NOMO-1 treated with dmso at 0.1 percent for 144 hours (cell line): ENCODE measurements at regions not wholly inside any gene's neighbourhood (a gene's known extent, or its start where the extent isn't known, plus 50 kb on each side); places are given as distances from the start of the nearest gene placed in this dataset.

Experiments used
- DNase-seq: peaks from one replicate; lab custom pipeline; 2025; ENCODE audit not compliant: unreplicated experiment; lab: John Stamatoyannopoulos, UW

DNA sequence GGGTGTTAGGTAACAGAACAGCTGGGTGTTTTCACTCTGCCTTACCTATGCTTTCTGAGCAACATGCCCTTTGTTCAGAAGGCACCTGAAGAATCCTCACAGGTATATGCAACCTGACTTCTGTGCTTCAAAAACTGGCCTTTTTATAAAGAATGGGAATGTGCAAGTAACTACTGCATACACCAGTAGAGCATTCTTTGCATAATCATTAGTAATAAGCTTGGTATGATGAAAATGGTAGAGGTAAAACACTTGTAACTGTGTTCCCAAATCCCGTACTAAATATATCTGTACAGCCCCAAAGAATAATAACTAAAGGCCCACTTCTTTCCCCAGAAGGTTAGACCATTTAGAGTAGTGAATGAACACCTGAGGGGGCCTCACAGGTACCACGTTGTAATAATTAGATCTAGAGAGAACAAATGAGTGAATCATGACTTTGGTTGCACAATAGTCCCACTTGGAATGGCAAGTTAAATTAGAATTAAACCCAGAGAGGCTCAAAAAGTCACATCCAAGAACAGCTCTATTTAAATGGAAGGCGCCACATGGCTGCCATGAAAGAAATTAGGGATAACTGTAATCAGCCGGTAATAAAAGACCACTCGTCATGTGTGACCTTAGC lies 413.9 kb downstream of the KLF12 start:
- DNase-seq: no peak

DNA sequence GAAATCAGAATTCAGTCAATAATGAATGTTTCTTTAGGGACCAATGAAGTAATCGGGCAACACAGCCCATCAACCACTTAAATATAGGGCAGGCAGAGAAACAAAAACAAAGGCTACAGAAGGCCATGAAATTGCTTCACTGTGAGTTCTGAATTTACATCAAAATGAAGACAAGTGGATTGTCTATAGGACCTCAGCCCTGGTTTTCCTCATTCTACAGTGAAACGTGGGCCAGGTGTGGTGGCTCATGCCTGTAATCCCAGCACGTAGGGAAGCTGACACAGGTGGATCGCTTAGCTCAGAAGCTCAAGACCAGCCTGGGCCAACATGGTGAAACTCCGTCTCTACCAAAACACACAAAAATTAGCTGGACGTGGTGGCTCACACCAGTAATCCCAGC lies 416.0 kb downstream of the KLF12 start:
- no peak for DNase-seq

DNA sequence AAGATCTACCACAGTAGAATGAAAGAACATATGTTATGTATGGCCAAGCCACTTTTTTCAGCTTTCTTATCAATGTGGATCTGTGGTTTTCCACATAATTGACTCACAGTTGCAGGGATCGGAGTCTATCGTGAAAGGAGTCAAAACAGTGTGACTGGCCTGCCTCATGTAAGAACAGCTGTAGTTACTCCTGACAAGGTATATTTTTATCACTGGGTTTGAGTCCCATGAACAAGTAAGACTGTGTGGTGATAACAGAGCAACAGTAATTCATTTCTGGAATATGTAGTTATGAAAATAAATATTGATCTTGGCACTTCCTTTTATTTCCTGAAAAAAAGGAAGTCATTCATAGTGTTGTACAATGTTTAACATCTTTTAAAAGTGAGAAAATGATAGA lies 416.6 kb downstream of the KLF12 start:
- no peak for DNase-seq

DNA sequence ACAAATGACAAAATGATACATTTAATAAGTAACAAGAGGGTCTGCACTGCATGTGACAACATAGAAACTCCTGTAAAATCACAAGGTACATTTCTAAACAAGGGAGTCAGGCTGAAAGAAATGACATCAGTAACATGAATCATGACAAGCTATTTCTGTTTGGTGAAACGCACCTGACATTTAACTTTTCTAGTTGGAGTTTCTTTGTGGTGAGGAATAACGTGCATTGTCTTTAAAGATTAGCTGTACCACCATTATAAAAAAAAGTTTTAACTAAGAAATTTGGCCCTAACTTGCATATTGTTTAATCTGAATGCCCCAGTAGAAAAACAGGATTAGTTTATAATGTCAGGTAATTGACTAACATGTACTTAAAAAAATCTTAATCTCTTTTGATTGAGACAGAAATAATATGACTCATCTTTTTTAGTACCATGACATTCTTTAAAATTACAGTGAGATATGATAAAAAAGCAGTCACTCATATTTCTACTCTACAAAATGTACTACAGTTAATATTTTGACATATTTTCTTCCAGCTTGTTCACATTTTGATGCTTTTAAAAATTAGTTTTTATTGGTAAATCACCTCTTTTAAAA lies 418.2 kb downstream of the KLF12 start:
- no peak for DNase-seq

DNA sequence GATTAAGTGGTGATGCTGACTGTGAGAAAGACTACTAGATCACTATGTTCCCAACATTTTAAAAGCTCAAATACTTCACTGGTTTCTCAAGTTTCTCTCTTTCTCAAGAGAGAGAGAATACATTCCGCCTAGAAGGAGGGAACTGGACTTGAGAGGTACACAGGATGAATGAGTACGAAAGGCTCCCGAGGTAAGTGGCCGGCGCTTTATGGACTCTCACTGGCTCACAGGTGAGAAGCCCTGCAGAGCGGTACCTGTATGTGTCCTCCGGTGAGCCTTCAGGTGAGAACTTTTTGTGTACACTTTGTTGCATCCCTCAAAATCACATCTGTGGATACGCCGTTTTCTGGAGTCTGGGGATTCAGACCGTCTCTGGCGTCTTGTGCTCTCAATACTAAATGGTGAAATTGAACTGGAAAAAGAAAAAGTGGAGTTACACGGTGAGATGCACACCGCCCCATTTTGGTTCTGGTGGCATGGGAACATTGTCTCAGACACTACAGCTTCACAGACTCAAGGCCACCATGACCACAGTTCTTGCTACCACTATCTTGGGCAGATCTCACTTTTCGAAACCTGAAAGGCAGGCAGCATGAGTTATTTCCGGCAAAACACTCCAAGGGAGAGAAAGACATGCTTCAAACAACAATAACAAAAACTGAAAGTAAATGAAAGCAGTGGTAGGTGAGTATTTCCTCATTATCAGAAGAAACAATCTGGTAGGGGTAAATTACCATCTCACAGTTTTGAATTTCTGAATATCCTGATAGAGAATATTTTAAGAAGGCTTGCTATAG lies 418.9 kb downstream of the KLF12 start:
- DNase-seq: no peak

DNA sequence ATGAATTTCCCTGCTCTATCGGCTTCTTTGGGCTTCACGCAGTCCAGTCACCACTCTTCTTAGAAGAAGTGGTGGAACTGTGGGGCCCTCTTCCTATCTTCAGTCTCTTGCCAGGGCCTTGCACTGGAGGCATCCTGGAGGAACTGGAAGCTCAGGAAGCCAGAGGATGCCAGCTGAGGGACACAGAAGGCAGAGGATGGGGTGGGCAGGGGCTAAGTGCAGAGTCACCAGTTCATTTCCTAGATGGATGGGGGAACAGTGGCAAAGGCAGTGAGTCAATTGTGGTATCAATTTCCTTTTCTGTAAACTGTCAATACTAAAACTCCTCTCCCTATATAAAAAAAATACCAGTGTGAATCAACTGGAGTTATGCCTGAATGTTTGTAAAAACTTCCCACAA lies 419.7 kb downstream of the KLF12 start:
- DNase-seq: no peak

DNA sequence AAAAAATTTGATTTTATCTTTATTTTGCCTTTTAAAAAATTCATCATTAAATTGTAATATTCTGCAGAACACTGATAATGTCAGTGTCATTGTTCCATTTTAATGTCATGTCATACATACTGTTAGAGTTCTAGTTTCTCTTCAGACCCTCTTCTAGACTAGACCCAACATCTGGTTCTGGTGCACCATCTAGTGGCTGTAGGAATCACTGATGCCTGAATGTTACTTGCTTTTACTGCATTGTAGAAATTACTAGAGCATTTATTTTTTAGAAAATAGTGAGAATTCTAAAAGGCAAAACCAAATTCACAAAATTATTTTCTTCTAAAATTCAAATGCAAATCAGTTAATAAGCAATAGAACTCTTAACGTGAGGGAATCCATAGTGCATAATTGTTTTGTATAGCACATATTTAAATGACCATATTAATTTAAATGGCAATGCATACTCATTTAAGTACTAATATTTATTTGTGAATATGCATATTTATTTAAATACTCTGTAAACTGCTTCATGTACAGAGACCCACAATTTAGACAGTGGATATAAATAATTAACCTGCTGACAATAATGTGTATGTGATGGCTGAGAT lies 425.7 kb downstream of the KLF12 start:
- DNase-seq: no peak

DNA sequence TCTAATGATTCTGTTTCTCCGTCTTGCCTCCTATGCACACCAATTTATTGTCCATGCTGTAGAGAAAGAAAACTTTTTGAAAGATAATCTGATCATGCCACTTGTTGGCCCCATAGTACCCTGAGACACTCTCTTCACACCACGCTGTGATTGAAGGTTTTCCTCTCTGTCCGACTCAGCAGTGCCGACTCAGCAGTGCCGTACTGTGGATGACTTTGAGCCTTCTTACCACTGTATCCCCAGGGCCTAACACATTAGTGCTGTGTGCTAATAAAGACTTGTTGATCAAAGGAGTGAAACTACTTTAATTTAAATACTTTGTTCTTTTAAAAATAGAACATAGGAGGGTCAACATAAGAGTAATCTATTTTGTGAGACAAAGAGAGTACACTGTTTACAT lies 429.6 kb downstream of the KLF12 start:
- DNase-seq: no peak

DNA sequence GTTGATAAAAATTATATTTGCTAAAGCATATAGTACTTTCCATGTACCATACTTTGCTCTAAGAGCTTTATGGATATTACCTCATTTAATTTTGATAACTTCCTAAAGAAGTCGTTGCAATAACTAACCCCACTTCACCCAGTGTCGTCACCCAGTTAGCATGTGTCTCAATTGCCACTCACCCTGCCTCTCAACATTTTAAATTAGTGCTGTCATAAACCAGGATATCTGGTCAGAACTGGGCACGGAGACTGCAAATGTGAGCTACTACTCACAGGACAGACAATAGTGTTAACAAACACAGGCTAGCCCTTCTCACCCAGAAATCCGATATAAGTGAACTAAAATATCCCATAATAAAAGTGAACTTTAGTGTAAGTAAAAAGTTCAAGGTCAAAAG lies 430.6 kb downstream of the KLF12 start:
- no peak for DNase-seq

DNA sequence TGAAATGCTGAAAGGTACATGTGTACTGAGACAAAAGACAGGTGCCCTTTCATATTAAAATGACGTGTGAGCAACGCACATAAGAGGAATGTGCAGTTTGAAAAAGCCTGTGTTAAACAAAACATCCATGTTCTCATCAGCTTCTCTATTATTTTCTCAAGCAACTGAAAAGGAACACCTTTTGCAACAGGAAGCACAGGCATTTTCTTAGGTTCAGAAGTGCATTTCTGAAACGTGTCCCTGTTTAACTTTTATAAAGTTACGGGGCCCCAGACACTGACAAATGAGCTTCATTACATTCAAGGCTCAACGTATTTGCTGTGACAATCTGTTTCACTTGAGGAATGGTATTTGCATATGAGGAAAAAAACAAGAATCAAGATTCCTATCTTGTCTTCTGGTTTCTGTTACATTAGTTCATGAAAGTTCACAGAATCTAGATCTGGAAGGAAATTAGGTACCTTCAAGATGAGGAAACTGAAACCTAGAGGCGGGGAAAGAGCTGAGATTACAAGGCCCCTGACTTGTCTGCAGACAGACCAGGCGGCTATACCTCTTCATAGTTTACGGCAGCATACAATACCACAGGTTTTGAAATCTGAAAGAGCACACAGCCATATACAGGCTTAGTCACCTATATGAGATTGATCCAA lies 431.7 kb downstream of the KLF12 start:
- DNase-seq: no peak

DNA sequence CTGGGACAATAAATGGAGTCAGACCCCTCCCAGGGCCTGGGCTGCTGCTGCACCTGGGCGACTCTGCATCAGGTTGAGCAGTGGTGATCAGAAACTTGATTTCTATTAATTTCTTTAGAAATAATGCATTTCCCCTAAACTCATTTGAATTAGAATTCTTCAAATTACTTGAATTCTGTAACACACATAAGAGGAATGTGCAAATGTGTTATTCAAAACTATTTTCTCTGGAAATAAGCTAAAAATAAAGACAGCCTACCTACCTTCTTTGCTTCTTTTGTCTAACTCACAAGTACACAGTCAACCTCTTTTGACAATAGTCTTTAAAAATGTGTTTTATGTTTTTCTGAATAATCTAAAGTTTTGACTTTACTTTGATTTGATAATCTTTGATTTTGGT lies 433.0 kb downstream of the KLF12 start:
- DNase-seq: no peak

DNA sequence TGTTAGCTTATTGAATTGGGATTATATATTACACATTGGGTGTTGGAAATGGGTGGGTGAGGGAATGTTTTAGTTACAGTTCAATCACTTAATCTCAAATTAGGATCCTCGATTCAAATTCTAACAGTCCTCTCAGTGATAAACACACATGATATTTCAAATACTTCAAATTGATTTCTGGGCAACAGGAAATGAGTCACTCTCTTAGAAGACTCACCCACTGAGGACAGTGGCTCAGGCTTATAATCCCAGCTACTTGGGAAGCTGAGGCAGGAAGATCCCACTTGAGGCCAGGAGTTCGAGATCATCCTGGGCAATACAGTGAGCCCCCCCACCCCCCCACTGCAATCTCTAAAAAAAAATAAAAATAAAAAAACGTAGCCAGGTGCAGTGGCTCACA lies 435.3 kb downstream of the KLF12 start:
- no peak for DNase-seq

DNA sequence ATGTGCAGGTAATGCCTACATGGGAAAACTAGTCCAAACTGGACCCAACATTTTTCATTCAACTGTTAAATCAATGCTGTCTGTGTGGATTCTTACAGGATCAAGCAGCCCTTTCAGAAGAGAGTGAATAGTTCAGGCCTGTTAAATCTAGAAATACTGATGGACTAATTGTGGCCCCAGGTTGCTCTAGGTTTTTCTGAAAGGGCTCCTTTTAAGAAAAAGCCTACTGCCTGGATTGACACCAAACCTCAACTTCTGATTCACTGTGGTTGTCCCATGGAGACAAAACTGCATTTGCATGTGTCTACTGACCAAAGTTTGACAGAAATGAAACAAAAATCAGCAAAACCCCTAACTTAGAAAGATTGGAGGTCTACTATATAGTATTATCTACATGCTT lies 437.0 kb downstream of the KLF12 start:
- no peak for DNase-seq

DNA sequence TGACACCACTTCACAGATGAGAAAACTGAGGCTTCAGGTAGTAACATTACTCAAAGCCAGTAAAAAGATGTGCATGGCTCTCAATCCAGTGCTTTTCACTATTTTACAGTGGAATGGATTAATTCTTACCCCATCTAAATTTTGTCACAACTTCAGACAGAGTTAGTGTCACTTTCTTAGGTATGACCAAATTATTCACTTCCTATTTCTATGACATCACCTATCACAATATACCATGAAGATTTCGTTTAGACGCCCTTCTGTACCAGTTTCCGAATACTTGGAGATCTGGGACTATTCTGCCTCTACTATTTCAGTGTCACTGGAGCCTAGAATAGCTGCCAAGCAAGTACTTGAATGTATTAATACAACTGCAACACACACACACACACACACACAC lies 437.5 kb downstream of the KLF12 start:
- DNase-seq: no peak

DNA sequence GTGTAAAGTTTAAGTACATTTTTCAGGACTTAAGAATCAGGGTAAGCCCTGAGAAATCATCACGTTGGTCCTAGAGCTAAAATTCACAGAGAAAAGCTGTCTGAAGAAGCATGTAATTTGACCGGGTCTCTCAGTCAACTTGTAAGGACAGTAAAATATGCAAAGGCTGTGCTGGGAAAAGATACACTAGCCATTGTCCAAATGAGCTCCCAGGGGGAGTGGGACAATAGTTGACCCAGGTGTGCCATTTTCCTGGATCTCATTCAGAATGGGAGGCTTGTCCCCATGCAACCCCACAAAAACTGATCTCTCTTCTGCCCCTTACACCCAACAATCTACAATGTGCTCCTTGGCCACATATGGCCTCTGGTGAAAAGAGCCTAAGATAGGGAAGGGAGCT lies 437.9 kb downstream of the KLF12 start:
- no peak for DNase-seq

DNA sequence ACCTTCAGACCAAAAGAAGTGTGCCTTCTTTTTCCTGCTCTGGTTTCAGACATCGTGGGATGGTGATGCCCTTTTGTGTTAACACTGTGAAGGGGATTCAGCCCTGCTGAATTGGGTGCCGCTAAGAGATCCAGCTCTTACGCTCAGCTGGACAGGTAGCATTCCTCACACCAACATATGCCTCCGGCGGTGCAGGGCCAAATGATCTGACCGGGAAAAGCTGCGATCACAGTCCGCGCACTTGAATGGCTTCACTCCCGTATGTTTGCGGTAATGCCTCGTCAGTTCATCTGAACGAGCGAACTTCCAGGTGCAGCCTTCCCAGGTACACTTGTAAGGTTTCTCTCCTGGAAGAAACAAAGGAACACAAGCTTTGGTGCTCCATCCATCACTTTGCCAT lies 438.9 kb downstream of the KLF12 start:
- no peak for DNase-seq

DNA sequence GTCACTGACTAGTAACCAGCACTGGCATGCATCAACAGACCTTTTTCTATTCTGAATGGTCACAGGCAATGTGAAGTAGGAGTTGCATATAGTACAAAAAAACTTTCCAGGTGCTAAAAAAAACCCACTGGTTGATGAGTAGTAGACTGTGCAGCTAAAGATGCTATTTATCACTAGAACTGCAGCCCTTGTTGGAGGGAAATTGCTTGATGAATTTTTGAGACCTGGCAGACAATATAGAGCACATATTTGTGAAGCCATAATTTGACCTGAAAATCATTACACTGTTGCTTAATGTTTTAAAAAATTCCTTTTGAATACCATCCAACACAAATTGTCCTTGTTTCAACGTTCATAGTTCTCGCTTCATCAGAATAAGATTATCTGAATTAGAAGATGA lies 441.0 kb downstream of the KLF12 start:
- no peak for DNase-seq

DNA sequence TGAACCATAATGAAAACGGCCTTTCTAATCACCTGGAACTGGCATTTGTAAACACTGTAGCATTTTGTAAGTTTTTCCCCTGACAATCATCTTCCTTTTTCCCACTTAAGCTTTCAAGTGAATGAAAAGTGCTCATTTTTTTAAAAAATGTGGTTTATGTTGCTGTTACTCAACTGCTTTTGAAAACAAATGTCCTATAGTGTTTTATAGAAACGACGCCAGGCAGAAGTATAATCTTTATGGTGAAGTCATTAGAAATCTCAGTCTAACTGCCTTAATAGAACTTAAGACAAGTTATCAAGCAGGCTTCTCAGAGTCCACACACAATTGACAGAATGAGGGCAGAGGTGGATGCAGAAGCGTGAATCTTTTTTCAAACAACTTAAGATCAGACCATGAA lies 442.3 kb downstream of the KLF12 start:
- DNase-seq: no peak

DNA sequence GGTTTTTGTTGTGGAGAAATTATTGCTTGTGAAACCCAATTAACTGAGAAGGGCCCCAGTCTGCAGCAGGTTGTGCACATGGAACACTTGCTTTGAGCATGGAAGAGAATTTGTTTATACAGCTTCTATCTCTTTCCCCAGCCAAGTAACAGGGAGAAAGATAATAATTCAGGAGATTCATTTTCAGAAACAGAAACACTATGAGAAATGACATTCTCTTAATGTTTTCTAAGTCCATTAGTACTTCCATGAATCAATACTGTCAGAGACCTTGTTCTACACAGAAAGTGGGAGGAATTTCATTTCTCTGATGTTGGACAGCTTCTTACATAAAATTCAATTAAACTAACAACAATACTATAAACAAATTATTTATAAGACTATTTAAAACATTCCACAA lies 446.3 kb downstream of the KLF12 start:
- DNase-seq: no peak

DNA sequence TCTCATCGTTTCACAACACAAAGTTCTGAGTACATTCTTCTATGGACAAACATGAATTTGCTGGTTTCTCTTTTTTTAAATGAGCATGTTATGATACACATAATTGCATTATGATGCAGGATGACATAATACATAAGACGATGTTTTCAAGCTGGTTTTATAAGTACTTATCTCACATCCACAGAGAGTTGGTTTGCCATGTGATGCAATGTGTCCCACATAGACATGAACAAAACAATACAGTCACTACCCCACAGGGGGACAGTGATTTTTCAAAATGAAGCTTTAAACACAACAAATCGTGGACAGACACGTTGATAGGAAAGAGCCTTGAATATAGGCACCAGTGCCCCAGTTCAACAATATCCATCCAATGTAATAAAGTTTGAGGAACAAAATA lies 447.1 kb downstream of the KLF12 start:
- no peak for DNase-seq

DNA sequence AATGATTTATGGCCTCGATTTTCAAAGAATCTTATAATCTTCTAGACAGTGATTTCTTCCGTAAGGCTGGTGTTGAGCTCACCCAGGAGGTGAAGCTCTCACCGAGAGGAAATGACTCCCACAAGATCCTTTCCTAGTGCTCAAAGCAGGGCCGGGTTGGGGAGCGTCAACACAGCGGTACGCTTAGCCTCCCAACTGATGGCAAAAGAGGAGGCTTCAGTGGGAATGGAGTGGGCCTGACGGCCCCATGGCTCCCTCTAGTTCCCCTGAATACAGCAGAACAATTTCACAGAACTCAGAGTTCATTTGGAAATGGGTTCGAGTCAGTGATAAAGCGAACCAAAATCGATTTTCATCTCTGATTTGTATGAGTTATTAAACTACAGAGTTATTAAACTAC lies 449.5 kb downstream of the KLF12 start:
- DNase-seq: no peak

DNA sequence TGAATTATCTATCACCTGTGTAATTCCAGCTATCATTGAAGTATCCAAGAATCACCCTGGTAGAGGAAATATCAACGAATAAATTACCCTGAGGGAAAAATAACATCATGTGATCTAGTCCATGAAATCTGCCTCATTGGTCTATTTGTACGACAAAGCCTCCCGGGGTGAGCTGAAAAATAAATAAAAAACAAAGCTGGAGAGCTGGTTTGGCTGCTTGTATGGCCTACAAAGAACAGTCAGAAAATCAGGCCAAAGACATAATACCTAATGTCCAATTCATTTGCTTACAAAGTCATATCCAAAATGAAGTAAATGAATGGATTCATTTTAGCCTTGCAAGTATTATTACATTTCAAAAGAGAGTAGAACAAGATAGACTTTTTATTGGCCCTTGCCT lies 449.9 kb downstream of the KLF12 start:
- no peak for DNase-seq
